ENCODE measurements at regions not wholly inside any gene's neighbourhood (a gene's known extent, or its start where the extent isn't known, plus 50 kb on each side); places are given as distances from the start of the nearest gene placed in this dataset.

DNA sequence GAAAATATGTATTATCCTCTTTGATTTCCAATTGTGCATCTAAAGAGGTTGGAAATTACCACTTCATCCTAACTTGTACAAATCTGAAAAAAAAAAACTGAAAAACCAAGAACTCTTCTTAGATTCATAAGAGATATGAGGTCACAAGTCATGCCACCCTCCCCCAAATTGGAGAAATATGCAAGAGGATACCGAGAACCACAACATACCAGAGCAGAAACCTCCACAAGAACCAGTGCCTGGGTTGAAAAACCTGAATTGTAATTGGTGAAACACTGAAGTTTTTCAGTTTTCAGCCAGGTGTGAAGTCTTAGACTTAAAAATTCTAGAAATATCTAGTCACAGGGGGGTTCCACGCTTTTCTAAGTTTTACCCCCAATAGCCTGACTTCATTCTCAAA is 1029.5 kb upstream of the LRRTM1 start:
- no peaks in the 10 kb centered on the region for H3K9me3 ChIP-seq (ENCODE audit: control insufficient read depth, insufficient read depth, low read length)
- H3K4me1 ChIP-seq (ENCODE audit: control insufficient read depth, insufficient read depth, low read length), result no peaks in the 10 kb centered on the region

DNA sequence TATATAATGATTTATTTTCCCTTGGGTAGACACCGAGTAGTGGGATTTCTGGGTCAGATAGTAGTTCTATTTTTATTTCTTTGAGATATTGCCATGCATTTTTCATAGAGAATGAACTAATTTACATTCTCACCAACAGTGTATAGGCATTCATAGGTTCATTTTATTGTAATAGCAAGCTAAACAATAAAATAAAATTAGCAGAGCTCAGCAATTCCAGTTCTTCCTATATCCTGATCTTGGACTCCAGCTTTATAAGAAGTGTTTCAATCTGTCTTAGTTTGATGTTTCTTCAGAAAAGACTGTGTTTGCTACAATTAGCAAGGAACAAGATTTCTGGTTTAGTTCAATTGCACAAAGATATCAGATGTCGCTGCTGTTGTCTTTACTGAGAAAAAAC is 1024.4 kb upstream of the LRRTM1 start:
- no peak overlapping the region for H3K4me3 ChIP-seq (ENCODE audit: low read depth, low read length)
- H3K9me3 ChIP-seq (ENCODE audit: control insufficient read depth, insufficient read depth, low read length), result no peaks in the 10 kb centered on the region
- H3K27me3 ChIP-seq (ENCODE audit: control insufficient read depth, insufficient read depth, low read length), result no peaks in the 10 kb centered on the region
- no peak overlapping the region for H3K9ac ChIP-seq (ENCODE audit: low read depth, low read length)
- no peaks in the 10 kb centered on the region for H3K4me1 ChIP-seq (ENCODE audit: control insufficient read depth, insufficient read depth, low read length)
- no peaks in the 10 kb centered on the region for H3K36me3 ChIP-seq (ENCODE audit: control insufficient read depth, insufficient read depth, low read length)

More for the DNA sequence above, 1029.5 kb upstream of the LRRTM1 start:
- no peak overlapping the region for H3K4me3 ChIP-seq (ENCODE audit: low read depth, low read length)
- H3K36me3 ChIP-seq (ENCODE audit: control insufficient read depth, insufficient read depth, low read length), result no peaks in the 10 kb centered on the region
- no peak overlapping the region for H3K9ac ChIP-seq (ENCODE audit: low read depth, low read length)
- H3K27me3 ChIP-seq (ENCODE audit: control insufficient read depth, insufficient read depth, low read length), result no peaks in the 10 kb centered on the region

DNA sequence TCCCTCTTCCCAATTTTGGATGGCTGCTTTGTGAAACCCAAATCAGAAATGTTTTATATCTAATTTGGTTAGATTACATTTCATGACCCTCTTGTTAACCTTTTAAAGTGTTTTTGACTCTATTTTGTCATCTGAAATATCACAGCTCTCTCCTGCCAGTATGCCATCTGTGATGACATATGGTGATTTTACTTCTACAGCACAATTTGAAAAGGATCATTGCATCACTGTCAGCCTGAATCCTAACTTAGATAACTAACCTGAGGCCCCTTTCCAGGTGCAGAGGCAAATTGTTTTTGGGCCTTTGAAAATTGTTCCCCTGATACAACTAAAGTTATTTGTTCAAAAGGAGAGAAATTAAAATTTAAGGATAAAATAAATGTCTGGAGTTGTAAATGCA is 1023.4 kb upstream of the LRRTM1 start:
- H3K36me3 ChIP-seq (ENCODE audit: control insufficient read depth, insufficient read depth, low read length), result no peaks in the 10 kb centered on the region
- no peak overlapping the region for H3K9ac ChIP-seq (ENCODE audit: low read depth, low read length)
- no peak overlapping the region for H3K4me3 ChIP-seq (ENCODE audit: low read depth, low read length)
- no peaks in the 10 kb centered on the region for H3K4me1 ChIP-seq (ENCODE audit: control insufficient read depth, insufficient read depth, low read length)
- no peaks in the 10 kb centered on the region for H3K27me3 ChIP-seq (ENCODE audit: control insufficient read depth, insufficient read depth, low read length)
- H3K9me3 ChIP-seq (ENCODE audit: control insufficient read depth, insufficient read depth, low read length), result no peaks in the 10 kb centered on the region

DNA sequence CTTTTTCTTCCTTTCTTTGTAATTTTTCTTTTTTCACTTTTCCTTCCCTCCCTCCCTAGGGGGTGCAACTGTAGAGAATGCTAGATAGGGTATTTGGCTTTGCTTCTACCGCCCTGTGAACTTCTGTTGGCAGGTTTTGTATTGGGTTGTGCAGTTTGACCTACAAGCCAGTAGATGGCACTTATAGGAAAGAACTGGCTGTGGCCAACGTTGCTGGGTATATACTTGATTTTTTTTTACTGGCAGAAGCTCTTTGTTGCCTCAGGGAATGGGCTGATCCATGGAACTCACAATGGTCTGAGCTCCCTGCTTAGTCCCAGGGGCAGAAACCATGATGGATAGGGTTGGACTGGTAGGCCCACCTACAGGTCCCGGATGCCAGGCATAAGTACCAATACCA is 1019.5 kb upstream of the LRRTM1 start:
- H3K4me1 ChIP-seq (ENCODE audit: control insufficient read depth, insufficient read depth, low read length), result no peaks in the 10 kb centered on the region
- H3K36me3 ChIP-seq (ENCODE audit: control insufficient read depth, insufficient read depth, low read length), result no peaks in the 10 kb centered on the region
- H3K9ac ChIP-seq (ENCODE audit: low read depth, low read length), result no peak overlapping the region
- H3K9me3 ChIP-seq (ENCODE audit: control insufficient read depth, insufficient read depth, low read length), result no peaks in the 10 kb centered on the region
- no peak overlapping the region for H3K4me3 ChIP-seq (ENCODE audit: low read depth, low read length)
- H3K27me3 ChIP-seq (ENCODE audit: control insufficient read depth, insufficient read depth, low read length), result no peaks in the 10 kb centered on the region

DNA sequence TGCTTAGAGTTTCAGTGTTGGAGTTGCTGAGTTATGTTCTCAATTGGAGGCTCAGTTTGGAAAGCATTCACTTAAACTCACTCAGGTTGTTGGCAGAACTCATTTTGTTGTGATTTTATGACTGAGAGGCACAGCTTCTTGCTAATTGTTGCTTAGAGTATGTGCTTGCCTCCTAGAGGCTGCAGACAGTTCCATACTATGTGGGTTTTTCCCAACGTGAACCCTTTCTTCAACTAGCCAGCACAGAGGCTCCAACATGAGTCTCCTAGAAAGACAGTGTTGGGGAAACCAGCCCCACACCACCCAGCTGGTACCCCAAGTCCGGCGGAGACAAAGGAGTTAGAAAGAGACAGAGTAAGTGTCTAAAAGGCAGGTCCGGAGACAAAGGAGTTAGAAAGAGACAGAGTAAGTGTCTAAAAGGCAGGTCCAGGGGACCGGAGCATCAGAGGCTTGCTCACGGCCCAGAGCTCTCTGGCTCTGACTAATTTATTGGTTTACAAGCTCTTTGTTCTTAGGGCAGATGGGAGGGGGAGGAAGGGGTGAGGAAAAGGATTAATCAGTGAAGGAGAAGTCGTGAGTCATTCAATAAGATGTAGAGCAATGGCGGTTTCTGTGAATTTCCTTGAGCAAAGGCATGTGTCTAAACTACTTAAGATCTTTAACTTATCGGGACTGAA is 999.7 kb upstream of the LRRTM1 start:
- H3K4me1 ChIP-seq (ENCODE audit: control insufficient read depth, insufficient read depth, low read length), result peaks cover 4% of the 10 kb centered on the region
- no peaks in the 10 kb centered on the region for H3K36me3 ChIP-seq (ENCODE audit: control insufficient read depth, insufficient read depth, low read length)
- H3K9ac ChIP-seq (ENCODE audit: low read depth, low read length), result no peak overlapping the region
- H3K4me3 ChIP-seq (ENCODE audit: low read depth, low read length), result no peak overlapping the region
- no peaks in the 10 kb centered on the region for H3K27me3 ChIP-seq (ENCODE audit: control insufficient read depth, insufficient read depth, low read length)
- no peaks in the 10 kb centered on the region for H3K9me3 ChIP-seq (ENCODE audit: control insufficient read depth, insufficient read depth, low read length)

DNA sequence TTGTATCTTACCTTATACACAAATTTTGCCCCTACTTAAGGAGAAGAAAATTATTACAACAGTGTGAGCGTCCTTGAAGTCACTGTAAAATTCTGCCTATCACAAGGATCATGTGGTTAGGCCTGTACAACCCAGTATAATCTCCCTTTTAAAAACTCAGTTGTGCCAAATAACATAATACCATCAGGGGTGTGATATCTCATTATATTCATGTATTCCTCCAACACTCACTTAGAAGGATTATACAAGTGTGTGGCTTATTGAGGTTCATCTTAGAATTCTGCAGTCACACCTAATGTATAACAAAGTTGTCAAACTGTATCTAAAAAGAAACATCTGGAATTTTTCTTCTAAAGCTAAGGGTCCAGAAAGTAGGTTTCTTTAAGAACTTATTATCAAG is 998.8 kb upstream of the LRRTM1 start:
- Histone ChIP-seq H3K9me3 (ENCODE audit: control insufficient read depth, insufficient read depth, low read length) (no peaks in the 10 kb centered on the region), H3K36me3 (ENCODE audit: control insufficient read depth, insufficient read depth, low read length) (no peaks in the 10 kb centered on the region), H3K4me1 (ENCODE audit: control insufficient read depth, insufficient read depth, low read length) (peaks cover 4% of the 10 kb centered on the region), H3K27me3 (ENCODE audit: control insufficient read depth, insufficient read depth, low read length) (no peaks in the 10 kb centered on the region), H3K9ac (ENCODE audit: low read depth, low read length) (no peak overlapping the region), H3K4me3 (ENCODE audit: low read depth, low read length) (no peak overlapping the region)

DNA sequence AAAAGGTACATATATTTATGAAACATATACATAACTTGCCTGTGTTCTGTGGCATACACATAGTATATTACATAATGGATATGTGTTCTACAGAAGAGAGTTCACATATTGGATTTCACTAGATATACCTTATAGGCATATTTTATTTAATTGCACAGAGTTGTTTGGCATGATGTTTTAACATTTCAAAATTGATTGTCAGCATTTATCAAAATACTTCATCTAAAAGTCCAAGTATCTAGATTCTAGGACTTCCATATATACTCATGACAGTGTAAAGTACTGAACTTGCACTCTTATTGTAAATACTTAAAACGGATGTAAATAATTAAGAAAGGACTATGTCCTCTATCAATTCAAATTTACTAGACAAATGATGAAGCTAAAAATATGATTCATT is 995.3 kb upstream of the LRRTM1 start:
- no peaks in the 10 kb centered on the region for H3K9me3 ChIP-seq (ENCODE audit: control insufficient read depth, insufficient read depth, low read length)
- H3K4me3 ChIP-seq (ENCODE audit: low read depth, low read length), result no peak overlapping the region
- no peaks in the 10 kb centered on the region for H3K27me3 ChIP-seq (ENCODE audit: control insufficient read depth, insufficient read depth, low read length)
- H3K9ac ChIP-seq (ENCODE audit: low read depth, low read length), result no peak overlapping the region
- peaks cover 4% of the 10 kb centered on the region for H3K4me1 ChIP-seq (ENCODE audit: control insufficient read depth, insufficient read depth, low read length)
- H3K36me3 ChIP-seq (ENCODE audit: control insufficient read depth, insufficient read depth, low read length), result no peaks in the 10 kb centered on the region

DNA sequence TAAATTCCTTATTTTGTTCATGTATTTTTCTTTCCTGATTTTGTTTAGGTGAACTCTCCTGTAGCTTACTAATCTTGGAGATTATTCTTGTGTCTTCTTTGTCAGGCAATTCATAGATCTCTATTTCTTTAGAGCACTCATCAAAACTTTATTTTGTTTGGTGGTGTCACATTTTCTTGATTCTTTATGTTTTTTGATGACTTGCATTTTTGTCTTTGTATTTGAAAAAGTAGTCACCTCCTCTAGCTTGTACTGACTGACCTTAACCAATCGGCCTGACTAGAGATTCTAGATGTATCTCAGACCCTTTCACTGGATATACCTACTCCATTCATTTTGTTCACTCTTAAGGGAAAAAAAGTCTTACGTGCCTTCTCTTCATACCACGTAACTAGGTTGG is 986.3 kb upstream of the LRRTM1 start:
- H3K9ac ChIP-seq (ENCODE audit: low read depth, low read length), result no peak overlapping the region
- H3K4me1 ChIP-seq (ENCODE audit: control insufficient read depth, insufficient read depth, low read length), result no peaks in the 10 kb centered on the region
- no peak overlapping the region for H3K4me3 ChIP-seq (ENCODE audit: low read depth, low read length)
- H3K9me3 ChIP-seq (ENCODE audit: control insufficient read depth, insufficient read depth, low read length), result no peaks in the 10 kb centered on the region
- no peaks in the 10 kb centered on the region for H3K36me3 ChIP-seq (ENCODE audit: control insufficient read depth, insufficient read depth, low read length)
- H3K27me3 ChIP-seq (ENCODE audit: control insufficient read depth, insufficient read depth, low read length), result no peaks in the 10 kb centered on the region

DNA sequence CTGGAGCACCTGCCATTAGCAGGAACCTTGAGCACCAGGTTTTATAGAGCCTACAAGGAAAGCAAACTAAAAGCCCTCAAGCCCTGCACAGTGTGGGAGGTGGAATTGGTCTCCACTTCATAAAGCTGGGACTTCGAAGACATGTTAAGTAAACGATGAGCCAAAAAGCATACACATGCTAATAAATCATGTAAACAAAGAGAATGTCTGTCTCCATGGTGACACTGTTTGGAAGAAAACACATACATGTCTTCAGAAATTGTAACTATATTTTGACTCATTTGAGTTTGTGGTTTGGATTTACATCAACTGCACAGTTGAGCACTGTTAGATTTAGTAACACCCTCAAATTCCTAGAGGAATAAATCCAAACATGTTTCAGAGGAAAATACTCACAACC is 978.5 kb upstream of the LRRTM1 start:
- H3K4me3 ChIP-seq (ENCODE audit: low read depth, low read length), result no peak overlapping the region
- H3K4me1 ChIP-seq (ENCODE audit: control insufficient read depth, insufficient read depth, low read length), result no peaks in the 10 kb centered on the region
- H3K36me3 ChIP-seq (ENCODE audit: control insufficient read depth, insufficient read depth, low read length), result no peaks in the 10 kb centered on the region
- H3K9me3 ChIP-seq (ENCODE audit: control insufficient read depth, insufficient read depth, low read length), result no peaks in the 10 kb centered on the region
- no peaks in the 10 kb centered on the region for H3K27me3 ChIP-seq (ENCODE audit: control insufficient read depth, insufficient read depth, low read length)
- no peak overlapping the region for H3K9ac ChIP-seq (ENCODE audit: low read depth, low read length)

DNA sequence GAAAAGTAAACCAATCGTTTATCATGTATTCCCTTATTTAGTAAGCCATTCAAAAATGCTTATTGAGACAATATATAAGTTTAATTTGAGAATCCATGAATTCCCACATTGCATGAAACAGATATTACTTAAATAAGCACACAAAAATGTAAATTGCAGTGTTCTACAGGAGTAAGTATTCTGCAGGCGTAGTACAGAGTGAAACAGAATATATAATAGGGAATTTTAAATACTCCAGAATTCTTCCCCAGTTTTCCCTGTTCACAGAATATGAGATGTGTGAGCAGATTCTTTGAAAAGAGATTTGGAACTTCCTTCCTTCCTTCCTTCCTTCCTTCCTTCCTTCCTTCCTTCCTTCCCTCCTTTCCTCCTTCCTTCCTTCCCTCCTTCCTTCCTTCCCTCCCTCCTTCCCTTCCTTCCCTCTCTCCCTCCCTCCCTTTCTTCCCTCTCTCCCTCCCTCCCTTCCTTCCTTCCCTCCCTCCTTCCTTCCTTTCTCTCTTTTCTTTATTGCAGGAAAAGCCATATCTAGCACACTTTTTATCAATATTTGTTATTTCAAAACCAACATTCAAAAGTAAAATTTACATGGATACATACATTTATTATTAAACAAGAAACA is 977.7 kb upstream of the LRRTM1 start:
- H3K9ac ChIP-seq (ENCODE audit: low read depth, low read length), result no peak overlapping the region

DNA sequence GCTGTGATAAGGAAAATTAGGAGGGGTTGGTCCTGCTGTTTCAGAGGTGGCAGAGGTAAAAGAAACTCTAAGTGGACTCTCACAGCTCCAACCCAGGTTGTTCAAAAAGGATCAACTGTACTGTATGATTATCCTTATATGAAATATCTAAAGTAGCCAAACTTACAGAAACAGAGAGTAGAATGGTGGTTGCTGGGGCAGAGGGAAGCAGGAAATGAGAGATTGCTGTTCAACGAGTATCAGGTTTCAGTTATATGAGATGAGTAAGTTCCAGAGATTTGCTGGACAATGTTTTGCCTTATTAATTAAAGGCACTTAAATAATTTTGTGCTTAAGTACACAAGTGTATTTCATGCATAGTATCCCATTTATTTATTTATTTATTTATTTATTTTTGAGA is 972.0 kb upstream of the LRRTM1 start:
- Histone ChIP-seq H3K36me3 (ENCODE audit: control insufficient read depth, insufficient read depth, low read length) (no peaks in the 10 kb centered on the region), H3K27me3 (ENCODE audit: control insufficient read depth, insufficient read depth, low read length) (no peaks in the 10 kb centered on the region), H3K4me3 (ENCODE audit: low read depth, low read length) (no peak overlapping the region), H3K9ac (ENCODE audit: low read depth, low read length) (no peak overlapping the region), H3K9me3 (ENCODE audit: control insufficient read depth, insufficient read depth, low read length) (no peaks in the 10 kb centered on the region), H3K4me1 (ENCODE audit: control insufficient read depth, insufficient read depth, low read length) (no peaks in the 10 kb centered on the region)

More for the DNA sequence above, 977.7 kb upstream of the LRRTM1 start:
- no peaks in the 10 kb centered on the region for H3K36me3 ChIP-seq (ENCODE audit: control insufficient read depth, insufficient read depth, low read length)
- no peaks in the 10 kb centered on the region for H3K27me3 ChIP-seq (ENCODE audit: control insufficient read depth, insufficient read depth, low read length)
- H3K4me3 ChIP-seq (ENCODE audit: low read depth, low read length), result no peak overlapping the region
- no peaks in the 10 kb centered on the region for H3K4me1 ChIP-seq (ENCODE audit: control insufficient read depth, insufficient read depth, low read length)
- no peaks in the 10 kb centered on the region for H3K9me3 ChIP-seq (ENCODE audit: control insufficient read depth, insufficient read depth, low read length)

DNA sequence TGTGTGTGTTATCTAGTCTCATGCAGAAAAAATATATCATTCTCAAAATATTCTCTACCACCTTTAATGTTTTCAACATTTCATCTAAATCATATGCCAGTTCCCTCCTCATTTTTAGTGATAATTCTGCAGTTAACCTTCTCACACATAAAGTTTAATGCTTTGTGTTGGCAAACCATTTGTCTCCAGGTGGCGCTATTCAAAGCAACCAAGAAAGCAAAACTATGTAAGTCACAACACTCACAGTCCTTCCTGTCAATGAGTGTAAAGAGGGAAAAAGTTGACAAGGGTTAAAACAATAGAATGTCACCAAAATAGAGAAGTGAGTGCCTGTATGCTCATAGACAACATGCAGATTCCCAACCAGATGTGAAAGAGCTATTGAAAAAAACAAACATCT is 961.6 kb upstream of the LRRTM1 start:
- no peak overlapping the region for H3K9ac ChIP-seq (ENCODE audit: low read depth, low read length)
- H3K36me3 ChIP-seq (ENCODE audit: control insufficient read depth, insufficient read depth, low read length), result no peaks in the 10 kb centered on the region
- H3K4me1 ChIP-seq (ENCODE audit: control insufficient read depth, insufficient read depth, low read length), result no peaks in the 10 kb centered on the region
- H3K9me3 ChIP-seq (ENCODE audit: control insufficient read depth, insufficient read depth, low read length), result no peaks in the 10 kb centered on the region
- no peak overlapping the region for H3K4me3 ChIP-seq (ENCODE audit: low read depth, low read length)
- H3K27me3 ChIP-seq (ENCODE audit: control insufficient read depth, insufficient read depth, low read length), result no peaks in the 10 kb centered on the region
